SK-N-SH treated with all-trans-retinoic acid at 6 μM for 48 hours (cell line): ENCODE measurements at regions not wholly inside any gene's neighbourhood (a gene's known extent, or its start where the extent isn't known, plus 50 kb on each side); places are given as distances from the start of the nearest gene placed in this dataset.

Experiments used
- BACH2 ChIP-seq: fragments of 250-450 bp; sonication (Bioruptor Pico); IDR thresholded peaks from 2 replicates; pipeline ENCODE4 v1.9.0; 2021; ENCODE audit warnings: mild to moderate bottlenecking, borderline replicate concordance
- CREB5 ChIP-seq: fragments of 250-450 bp; sonication (Bioruptor Pico); IDR thresholded peaks from 2 replicates; pipeline ENCODE4 v1.5.1; 2020; ENCODE audit warnings: low read depth, mild to moderate bottlenecking, moderate library complexity
- ESRRG ChIP-seq: fragments of 250-450 bp; sonication (Bioruptor Pico); IDR thresholded peaks from 2 replicates; pipeline ENCODE4 v1.6.1; 2021; ENCODE audit warnings: mild to moderate bottlenecking
- ISL1 ChIP-seq: fragments of 250-450 bp; sonication (Bioruptor Pico); IDR thresholded peaks from 2 replicates; pipeline ENCODE4 v2.1.2; 2022; ENCODE audit warnings: mild to moderate bottlenecking, moderate library complexity
- TOX ChIP-seq: fragments of 250-450 bp; sonication (Bioruptor Pico); IDR thresholded peaks from 2 replicates; pipeline ENCODE4 v1.8.0; 2021; ENCODE audit warnings: mild to moderate bottlenecking, moderate library complexity, borderline replicate concordance
- ZFP3 ChIP-seq: fragments of 250-450 bp; sonication (Bioruptor Pico); IDR thresholded peaks from 2 replicates; pipeline ENCODE4 v1.5.0; 2020; ENCODE audit warnings: mild to moderate bottlenecking, moderate library complexity
- ZFP30 ChIP-seq: fragments of 450-650 bp; formaldehyde crosslinking; IDR thresholded peaks from 2 replicates; pipeline ENCODE4 v1.5.0; 2022; ENCODE audit warnings: mild to moderate bottlenecking, moderate library complexity

DNA sequence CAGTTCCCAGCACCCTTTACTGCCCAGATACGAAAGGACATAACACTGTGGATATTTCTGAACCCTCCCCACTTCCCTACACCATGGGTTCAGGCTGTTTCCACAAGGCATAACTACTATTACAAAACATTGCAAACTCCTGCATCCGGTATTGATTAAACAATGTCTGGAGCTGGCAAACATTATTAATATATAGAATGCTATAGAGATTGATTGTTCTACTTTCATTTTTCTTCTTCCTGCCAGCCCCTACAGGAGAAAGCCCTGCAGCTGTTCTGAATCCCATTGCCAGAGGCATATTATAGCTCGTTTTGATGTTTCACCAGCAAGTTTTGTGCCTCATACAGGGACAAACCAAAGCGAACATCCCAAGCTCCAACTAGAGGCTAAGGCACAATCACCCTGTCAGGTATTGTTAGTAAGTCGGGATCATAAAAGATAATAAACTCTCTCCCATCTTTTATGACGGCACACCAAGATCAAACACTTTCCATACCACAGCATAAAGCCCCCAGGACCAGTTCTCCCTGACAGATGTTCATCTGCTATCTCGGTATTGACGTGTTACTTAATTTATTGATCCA is 331.1 kb upstream of the NT5E start:
- TF ChIP-seq CREB5 (CRISPR knock-in tag) = no peak
- TF ChIP-seq BACH2 = no peak
- TF ChIP-seq TOX = no peak
- TF ChIP-seq ZFP30 (CRISPR knock-in tag) = no peak
- TF ChIP-seq ZFP3 (CRISPR knock-in tag) = no peak
- TF ChIP-seq ESRRG = no peak
- no peak for TF ChIP-seq ISL1 (CRISPR knock-in tag)
